Myocyte (in vitro differentiated cells): ENCODE measurements at regions not wholly inside any gene's neighbourhood (a gene's known extent, or its start where the extent isn't known, plus 50 kb on each side); places are given as distances from the start of the nearest gene placed in this dataset.
"Not testable (repeated sequence)": the region's sequence is repeated elsewhere in the genome, so short reads cannot be mapped to it uniquely, and the experiment has no call there.

Experiments used
- DNase-seq: peaks from one replicate; pipeline ENCODE4 v3.0.0-alpha.2; 2012; ENCODE audit warnings: low read depth

DNA sequence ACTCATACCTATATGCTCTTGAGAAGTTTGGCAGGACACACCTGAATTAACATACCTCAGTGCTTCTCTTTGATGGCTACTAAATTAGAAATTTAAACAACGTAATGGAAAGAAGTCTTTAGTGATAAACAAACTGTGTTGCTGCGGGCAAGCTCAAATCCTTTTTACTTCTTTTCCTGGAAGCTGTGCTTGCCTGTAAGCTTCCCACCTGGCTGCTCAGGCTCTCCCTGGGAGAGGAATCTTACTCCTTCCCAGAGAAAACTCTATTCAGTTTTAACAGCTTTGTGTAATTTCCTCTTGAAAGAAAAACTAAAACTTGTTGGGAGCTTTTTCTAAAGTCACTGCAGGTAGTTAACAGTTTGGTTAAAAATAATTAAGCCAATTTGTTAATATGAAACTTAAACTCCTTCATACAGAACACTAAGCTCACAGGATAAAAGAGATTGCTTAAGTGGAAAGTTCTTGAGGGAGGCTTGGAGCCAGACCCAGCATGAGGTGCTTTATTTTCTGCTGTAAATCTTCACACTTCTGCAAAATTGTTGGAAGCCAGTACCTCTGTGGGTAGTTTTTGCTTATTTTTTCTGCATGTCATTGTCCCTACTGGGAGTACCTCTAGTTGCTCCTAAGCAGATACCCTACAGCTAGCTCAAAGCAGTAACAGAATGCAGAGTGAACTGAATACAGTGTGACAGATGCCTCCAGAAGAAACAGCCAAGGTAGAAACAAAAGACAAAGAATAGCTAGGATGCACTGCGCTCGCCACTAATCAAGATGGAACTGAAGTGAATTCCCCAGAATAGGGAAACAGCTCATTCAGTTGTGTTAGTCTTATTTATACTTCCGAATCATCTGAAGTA, 1253.0 kb downstream of the PCDH17 start:
- no peak for DNase-seq

DNA sequence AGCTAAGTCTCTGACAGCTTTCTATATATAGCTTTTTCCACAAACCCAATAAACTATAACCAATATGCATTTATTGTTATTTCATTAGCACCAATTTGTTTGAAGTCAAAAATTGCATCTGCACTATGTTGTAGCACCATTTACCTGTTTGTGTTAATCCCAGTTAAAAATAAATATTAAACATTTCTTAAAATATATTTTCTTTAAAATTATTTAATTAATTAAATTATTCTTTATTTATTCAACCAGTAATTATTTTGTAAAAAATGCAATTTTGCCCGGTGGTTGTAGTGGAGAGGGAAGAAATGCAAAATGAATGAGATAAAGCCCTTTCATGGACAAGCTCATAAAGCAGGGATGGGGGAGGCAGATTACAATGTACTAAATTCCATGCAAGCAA, 1257.9 kb downstream of the PCDH17 start:
- no peak for DNase-seq

GRCh38 chr13:58893396-58893795, 1261.9 kb downstream of the PCDH17 start:
- DNase-seq: no peak

GRCh38 chr13:58906329-58907007, 1257.3 kb downstream of the DIAPH3 start:
- DNase-seq: no peak

DNA sequence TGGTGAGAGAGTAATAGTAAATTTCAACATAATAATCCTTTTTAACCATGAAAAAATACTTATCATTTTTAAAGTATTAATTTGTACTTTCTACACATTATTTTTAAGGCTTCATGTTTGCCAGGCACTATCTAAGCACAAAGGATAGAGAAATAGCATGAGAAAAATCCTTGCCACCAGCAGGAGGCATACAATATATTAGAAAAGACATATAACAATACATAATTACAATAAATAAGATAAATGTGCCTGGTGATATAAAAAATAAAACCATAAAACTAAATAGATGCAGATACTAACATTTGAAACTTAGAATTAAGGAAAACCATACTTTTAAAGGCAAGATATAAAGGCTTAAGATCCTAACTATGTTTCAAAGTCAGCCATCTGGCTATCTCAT, 1256.4 kb downstream of the DIAPH3 start:
- no peak for DNase-seq

GRCh38 chr13:58908019-58908679, 1255.6 kb downstream of the DIAPH3 start:
- no peak for DNase-seq

GRCh38 chr13:58919551-58919950, 1244.2 kb downstream of the DIAPH3 start:
- peak; percentile 3 for DNase-seq

GRCh38 chr13:58921129-58921528, 1242.6 kb downstream of the DIAPH3 start:
- DNase-seq: no peak

- no peak for DNase-seq
Measured at GRCh38 chr13:58926858-58927257, 1236.9 kb downstream of the DIAPH3 start.

DNA sequence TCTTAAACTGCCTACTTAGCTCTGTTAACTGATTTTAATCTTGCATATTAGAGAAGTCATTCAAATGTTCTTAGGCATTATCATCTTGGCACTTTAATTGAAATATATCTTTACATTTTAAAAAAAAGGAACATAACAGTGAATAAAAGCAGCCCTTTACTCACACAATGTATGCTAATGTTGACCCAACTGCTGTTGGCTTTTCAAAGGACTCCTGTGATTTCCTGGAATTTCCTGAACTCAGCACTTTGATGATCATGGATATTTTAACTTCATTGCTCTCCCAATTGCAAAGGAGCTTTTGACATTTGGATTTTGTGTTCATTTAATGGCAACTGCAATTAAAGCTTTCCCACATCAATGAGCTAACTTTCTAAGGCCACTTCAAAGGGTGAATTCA, 1230.3 kb downstream of the DIAPH3 start:
- no peak for DNase-seq

GRCh38 chr13:58935689-58936088, 1228.0 kb downstream of the DIAPH3 start:
- no peak for DNase-seq

GRCh38 chr13:58946274-58946673, 1217.5 kb downstream of the DIAPH3 start:
- peak; percentile 2 for DNase-seq

DNA sequence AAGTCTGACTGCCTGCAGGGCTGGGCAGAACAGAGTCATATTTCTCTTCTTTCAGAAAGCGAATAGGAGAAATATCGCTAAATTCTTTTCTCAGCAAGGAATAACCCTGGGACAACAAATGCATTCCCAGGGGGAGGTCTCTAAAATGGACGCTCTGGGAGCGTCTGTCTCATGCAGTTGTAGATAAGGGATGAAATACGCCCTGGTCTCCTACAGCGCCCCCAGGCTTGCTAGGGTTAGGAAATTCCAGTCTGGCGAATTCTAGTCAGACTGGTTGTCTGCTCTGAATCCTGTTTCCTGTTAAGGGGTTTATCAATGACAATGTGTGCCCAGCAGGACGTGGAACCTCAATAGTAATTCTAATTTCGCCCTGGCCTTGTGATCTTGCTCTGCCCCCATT, 1214.1 kb downstream of the DIAPH3 start:
- DNase-seq: no peak

DNA sequence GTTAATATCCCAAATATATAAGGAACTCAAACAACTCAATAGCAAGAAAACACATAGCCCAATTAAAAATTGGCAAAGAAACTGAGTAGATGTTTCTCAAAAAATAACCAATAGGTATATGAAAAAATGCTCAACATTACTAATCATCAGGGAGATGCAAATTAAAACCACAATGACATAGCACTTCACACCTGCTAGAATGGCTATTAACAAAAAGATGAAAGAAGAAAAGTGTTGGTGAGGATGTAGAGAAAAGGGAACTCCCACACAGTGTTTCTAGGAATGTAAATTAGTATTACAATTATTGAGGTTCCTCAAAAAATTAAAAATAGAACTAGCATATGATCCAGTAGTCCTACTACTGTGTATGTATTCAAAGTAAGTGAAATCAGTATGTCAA, 1212.8 kb downstream of the DIAPH3 start:
- no peak for DNase-seq

GRCh38 chr13:58953638-58954037, 1210.1 kb downstream of the DIAPH3 start:
- DNase-seq: peak; percentile 57

- DNase-seq: no peak
Measured at GRCh38 chr13:58955546-58956385, 1208.0 kb downstream of the DIAPH3 start.

GRCh38 chr13:58958097-58958496, 1205.6 kb downstream of the DIAPH3 start:
- DNase-seq: not testable (repeated sequence)

DNA sequence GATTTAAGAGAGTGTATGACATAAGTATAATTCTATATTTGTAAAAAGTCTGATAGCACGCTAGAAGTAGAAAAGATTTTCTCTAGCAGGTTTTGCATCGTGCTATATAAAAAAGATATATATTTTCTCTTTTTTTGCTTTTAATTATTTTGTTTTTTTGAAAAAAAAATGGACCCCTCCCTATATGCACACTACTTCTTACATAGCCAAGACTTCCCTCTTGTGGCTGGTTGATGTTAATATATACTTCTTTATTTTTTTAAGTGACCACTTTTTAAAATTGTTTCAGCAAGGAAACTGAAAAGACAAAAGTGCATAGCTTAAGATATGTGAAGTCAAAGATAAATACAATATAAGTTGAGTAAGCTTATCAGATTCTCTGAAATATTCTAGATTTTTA, 1202.8 kb downstream of the DIAPH3 start:
- no peak for DNase-seq

GRCh38 chr13:58963321-58963720, 1200.4 kb downstream of the DIAPH3 start:
- DNase-seq: no peak

DNA sequence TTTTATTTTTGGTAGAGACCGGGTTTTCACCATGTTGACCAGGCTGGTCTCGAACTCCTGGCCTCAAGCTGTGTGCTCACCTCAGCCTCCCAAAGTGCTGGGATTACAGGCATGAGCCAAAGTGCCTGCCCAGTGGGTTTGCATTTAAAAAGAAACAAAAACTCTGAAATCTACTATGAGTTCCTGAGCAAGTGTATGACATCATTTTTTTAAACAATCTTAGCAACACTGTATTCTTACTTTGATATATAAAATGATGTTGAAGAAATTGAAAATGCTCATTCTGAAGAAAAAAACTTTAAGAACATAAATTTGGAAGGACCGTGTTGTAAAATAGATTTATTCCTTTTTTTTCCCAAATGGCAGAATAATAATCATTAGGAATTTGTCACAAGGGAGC, 1199.7 kb downstream of the DIAPH3 start:
- no peak for DNase-seq

- DNase-seq: no peak
Measured at GRCh38 chr13:58977085-58977484, 1186.6 kb downstream of the DIAPH3 start.
